GM23338 (cell line): ENCODE measurements at regions not wholly inside any gene's neighbourhood (a gene's known extent, or its start where the extent isn't known, plus 50 kb on each side); places are given as distances from the start of the nearest gene placed in this dataset.

Experiments used
- CREB1 ChIP-seq: fragments of 250-450 bp; sonication (Bioruptor Pico); IDR thresholded peaks from 2 replicates; pipeline ENCODE4 v1.5.0; 2020; ENCODE audit warnings: low read depth, mild to moderate bottlenecking, moderate library complexity
- EZH2 ChIP-seq: fragments of 200-600 bp; sonication (generic); IDR thresholded peaks from one replicate; pipeline ENCODE4 v1.8.0; 2017; ENCODE audit warnings: antibody characterized with exemption, mild to moderate bottlenecking, low read depth; ENCODE audit not compliant: unreplicated experiment
- JUNB ChIP-seq: IDR thresholded peaks from one replicate; pipeline ENCODE4 v1.6.1; 2016; ENCODE audit warnings: antibody characterized with exemption; ENCODE audit not compliant: unreplicated experiment
- POLR2AphosphoS5 ChIP-seq: IDR thresholded peaks from 2 replicates; pipeline ENCODE4 v1.6.1; 2016; ENCODE audit warnings: antibody characterized with exemption, low read depth
- TF ChIP-seq, protein P1 (sequence below), 2 experiments: fragments of 200-600 bp in 1 of 2; sonication (generic) in 1 of 2; conservative IDR thresholded peaks; 2 replicates each; pipeline versions ENCODE4 v1.5.1 to v1.6.1; 2016 to 2017; ENCODE audit warnings: antibody characterized with exemption in 2 of 2, low read depth in 2 of 2, mild to moderate bottlenecking in 2 of 2, moderate library complexity in 1 of 2
- TF ChIP-seq, protein P2 (sequence below): IDR thresholded peaks from 2 replicates; pipeline ENCODE4 v1.6.1; 2016; ENCODE audit warnings: antibody characterized with exemption
- TF ChIP-seq, protein P3 (sequence below): fragments of 250-450 bp; sonication (Bioruptor Pico); IDR thresholded peaks from 2 replicates; pipeline ENCODE4 v1.5.0; 2020; ENCODE audit warnings: mild to moderate bottlenecking, moderate library complexity
- TF ChIP-seq, protein P4 (sequence below): IDR thresholded peaks from one replicate; pipeline ENCODE4 v1.6.1; 2018; ENCODE audit warnings: antibody characterized with exemption; ENCODE audit not compliant: unreplicated experiment

DNA sequence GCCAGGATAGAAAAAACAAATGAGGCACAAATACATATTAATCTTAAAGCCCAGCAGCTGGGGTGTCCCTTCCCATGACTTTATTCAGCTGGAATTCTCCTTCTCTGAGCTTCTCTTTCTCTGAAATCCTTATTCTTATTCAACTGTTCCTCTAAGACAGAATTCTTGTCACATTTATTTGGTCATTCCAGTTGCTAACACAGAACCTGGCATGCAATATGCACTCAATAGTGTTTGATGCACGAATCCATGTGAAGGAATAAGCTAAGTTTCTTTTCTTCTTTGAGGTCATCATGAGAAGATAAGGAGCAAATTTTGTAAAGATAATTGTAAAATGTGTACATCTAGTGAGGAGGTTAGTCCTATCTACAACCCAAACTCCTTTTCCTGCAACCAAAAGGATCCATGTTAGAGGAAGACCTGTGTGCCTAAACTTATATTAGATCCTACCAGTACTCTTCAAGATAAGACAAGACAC, 154.2 kb upstream of the KCNMB2 start:
- TF ChIP-seq JUNB = no peak
- TF ChIP-seq, protein P1, sequence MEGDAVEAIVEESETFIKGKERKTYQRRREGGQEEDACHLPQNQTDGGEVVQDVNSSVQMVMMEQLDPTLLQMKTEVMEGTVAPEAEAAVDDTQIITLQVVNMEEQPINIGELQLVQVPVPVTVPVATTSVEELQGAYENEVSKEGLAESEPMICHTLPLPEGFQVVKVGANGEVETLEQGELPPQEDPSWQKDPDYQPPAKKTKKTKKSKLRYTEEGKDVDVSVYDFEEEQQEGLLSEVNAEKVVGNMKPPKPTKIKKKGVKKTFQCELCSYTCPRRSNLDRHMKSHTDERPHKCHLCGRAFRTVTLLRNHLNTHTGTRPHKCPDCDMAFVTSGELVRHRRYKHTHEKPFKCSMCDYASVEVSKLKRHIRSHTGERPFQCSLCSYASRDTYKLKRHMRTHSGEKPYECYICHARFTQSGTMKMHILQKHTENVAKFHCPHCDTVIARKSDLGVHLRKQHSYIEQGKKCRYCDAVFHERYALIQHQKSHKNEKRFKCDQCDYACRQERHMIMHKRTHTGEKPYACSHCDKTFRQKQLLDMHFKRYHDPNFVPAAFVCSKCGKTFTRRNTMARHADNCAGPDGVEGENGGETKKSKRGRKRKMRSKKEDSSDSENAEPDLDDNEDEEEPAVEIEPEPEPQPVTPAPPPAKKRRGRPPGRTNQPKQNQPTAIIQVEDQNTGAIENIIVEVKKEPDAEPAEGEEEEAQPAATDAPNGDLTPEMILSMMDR (conservative IDR thresholded peaks at IDR 0.05; ENCODE audit: low read depth in 2 of 2) = no peak
- no peak for TF ChIP-seq EZH2
- no peak for TF ChIP-seq POLR2AphosphoS5
- TF ChIP-seq CREB1 = no peak
- TF ChIP-seq, protein P2, sequence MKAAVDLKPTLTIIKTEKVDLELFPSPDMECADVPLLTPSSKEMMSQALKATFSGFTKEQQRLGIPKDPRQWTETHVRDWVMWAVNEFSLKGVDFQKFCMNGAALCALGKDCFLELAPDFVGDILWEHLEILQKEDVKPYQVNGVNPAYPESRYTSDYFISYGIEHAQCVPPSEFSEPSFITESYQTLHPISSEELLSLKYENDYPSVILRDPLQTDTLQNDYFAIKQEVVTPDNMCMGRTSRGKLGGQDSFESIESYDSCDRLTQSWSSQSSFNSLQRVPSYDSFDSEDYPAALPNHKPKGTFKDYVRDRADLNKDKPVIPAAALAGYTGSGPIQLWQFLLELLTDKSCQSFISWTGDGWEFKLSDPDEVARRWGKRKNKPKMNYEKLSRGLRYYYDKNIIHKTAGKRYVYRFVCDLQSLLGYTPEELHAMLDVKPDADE = no peak
- TF ChIP-seq, protein P3, sequence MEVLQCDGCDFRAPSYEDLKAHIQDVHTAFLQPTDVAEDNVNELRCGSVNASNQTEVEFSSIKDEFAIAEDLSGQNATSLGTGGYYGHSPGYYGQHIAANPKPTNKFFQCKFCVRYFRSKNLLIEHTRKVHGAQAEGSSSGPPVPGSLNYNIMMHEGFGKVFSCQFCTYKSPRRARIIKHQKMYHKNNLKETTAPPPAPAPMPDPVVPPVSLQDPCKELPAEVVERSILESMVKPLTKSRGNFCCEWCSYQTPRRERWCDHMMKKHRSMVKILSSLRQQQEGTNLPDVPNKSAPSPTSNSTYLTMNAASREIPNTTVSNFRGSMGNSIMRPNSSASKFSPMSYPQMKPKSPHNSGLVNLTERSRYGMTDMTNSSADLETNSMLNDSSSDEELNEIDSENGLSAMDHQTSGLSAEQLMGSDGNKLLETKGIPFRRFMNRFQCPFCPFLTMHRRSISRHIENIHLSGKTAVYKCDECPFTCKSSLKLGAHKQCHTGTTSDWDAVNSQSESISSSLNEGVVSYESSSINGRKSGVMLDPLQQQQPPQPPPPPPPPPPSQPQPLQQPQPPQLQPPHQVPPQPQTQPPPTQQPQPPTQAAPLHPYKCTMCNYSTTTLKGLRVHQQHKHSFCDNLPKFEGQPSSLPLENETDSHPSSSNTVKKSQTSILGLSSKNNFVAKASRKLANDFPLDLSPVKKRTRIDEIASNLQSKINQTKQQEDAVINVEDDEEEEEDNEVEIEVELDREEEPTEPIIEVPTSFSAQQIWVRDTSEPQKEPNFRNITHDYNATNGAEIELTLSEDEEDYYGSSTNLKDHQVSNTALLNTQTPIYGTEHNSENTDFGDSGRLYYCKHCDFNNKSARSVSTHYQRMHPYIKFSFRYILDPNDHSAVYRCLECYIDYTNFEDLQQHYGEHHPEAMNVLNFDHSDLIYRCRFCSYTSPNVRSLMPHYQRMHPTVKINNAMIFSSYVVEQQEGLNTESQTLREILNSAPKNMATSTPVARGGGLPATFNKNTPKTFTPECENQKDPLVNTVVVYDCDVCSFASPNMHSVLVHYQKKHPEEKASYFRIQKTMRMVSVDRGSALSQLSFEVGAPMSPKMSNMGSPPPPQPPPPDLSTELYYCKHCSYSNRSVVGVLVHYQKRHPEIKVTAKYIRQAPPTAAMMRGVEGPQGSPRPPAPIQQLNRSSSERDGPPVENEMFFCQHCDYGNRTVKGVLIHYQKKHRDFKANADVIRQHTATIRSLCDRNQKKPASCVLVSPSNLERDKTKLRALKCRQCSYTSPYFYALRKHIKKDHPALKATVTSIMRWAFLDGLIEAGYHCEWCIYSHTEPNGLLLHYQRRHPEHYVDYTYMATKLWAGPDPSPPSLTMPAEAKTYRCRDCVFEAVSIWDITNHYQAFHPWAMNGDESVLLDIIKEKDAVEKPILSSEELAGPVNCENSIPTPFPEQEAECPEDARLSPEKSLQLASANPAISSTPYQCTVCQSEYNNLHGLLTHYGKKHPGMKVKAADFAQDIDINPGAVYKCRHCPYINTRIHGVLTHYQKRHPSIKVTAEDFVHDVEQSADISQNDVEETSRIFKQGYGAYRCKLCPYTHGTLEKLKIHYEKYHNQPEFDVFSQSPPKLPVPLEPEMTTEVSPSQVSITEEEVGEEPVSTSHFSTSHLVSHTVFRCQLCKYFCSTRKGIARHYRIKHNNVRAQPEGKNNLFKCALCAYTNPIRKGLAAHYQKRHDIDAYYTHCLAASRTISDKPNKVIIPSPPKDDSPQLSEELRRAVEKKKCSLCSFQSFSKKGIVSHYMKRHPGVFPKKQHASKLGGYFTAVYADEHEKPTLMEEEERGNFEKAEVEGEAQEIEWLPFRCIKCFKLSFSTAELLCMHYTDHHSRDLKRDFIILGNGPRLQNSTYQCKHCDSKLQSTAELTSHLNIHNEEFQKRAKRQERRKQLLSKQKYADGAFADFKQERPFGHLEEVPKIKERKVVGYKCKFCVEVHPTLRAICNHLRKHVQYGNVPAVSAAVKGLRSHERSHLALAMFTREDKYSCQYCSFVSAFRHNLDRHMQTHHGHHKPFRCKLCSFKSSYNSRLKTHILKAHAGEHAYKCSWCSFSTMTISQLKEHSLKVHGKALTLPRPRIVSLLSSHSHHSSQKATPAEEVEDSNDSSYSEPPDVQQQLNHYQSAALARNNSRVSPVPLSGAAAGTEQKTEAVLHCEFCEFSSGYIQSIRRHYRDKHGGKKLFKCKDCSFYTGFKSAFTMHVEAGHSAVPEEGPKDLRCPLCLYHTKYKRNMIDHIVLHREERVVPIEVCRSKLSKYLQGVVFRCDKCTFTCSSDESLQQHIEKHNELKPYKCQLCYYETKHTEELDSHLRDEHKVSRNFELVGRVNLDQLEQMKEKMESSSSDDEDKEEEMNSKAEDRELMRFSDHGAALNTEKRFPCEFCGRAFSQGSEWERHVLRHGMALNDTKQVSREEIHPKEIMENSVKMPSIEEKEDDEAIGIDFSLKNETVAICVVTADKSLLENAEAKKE = no peak
- TF ChIP-seq, protein P4, sequence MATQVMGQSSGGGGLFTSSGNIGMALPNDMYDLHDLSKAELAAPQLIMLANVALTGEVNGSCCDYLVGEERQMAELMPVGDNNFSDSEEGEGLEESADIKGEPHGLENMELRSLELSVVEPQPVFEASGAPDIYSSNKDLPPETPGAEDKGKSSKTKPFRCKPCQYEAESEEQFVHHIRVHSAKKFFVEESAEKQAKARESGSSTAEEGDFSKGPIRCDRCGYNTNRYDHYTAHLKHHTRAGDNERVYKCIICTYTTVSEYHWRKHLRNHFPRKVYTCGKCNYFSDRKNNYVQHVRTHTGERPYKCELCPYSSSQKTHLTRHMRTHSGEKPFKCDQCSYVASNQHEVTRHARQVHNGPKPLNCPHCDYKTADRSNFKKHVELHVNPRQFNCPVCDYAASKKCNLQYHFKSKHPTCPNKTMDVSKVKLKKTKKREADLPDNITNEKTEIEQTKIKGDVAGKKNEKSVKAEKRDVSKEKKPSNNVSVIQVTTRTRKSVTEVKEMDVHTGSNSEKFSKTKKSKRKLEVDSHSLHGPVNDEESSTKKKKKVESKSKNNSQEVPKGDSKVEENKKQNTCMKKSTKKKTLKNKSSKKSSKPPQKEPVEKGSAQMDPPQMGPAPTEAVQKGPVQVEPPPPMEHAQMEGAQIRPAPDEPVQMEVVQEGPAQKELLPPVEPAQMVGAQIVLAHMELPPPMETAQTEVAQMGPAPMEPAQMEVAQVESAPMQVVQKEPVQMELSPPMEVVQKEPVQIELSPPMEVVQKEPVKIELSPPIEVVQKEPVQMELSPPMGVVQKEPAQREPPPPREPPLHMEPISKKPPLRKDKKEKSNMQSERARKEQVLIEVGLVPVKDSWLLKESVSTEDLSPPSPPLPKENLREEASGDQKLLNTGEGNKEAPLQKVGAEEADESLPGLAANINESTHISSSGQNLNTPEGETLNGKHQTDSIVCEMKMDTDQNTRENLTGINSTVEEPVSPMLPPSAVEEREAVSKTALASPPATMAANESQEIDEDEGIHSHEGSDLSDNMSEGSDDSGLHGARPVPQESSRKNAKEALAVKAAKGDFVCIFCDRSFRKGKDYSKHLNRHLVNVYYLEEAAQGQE = no peak
